ENCODE measurements at regions not wholly inside any gene's neighbourhood (a gene's known extent, or its start where the extent isn't known, plus 50 kb on each side); places are given as distances from the start of the nearest gene placed in this dataset.

DNA sequence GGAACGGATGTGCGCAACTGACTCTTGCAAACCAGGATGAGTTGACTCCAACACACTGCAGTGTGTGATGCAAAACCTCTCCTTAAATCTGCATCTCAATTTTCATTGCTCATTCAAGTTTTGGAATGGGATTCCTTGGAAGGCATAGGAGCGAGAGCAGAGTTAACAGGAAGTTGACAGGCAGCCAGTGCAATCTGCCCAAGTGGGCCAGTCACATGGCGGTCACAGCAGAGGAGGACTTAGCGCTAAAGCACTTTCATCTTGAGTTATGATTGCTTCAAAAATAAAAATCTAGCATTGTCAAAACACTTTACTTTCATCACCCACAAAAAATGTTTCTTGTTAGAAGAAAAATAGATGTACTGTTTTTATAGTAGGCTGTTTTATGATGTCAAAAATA is 439.0 kb downstream of the FBXO15 start:
- DNase-seq: no peak
- 42 to 50% methylated on average over 5 of the region's 5 CpGs for WGBS, 2 donors
- H3K27ac ChIP-seq (ENCODE audit: low read depth in 1 of 2, low read length in 2 of 2): no peak overlapping the region
- peaks cover 2% of the 10 kb centered on the region for H3K9me3 ChIP-seq (ENCODE audit: control insufficient read depth, low read length)
- H3K36me3 ChIP-seq (ENCODE audit: control insufficient read depth in 1 of 2, insufficient read depth in 2 of 2, low read length in 1 of 2): no peaks in the 10 kb centered on the region
- ATAC-seq (ENCODE audit: low FRiP score): no peak
- intact Hi-C loops (cut with DNase I): no loop called here
- no peak overlapping the region for H3K4me3 ChIP-seq (ENCODE audit: low read length in 2 of 2)
- no peaks in the 10 kb centered on the region for H3K4me1 ChIP-seq (ENCODE audit: control insufficient read depth in 1 of 2, insufficient read depth in 2 of 2, low read length in 2 of 2)
- H3K27me3 ChIP-seq (ENCODE audit: control insufficient read depth in 1 of 2, insufficient read depth in 2 of 2, low read length in 1 of 2): no peaks in the 10 kb centered on the region

DNA sequence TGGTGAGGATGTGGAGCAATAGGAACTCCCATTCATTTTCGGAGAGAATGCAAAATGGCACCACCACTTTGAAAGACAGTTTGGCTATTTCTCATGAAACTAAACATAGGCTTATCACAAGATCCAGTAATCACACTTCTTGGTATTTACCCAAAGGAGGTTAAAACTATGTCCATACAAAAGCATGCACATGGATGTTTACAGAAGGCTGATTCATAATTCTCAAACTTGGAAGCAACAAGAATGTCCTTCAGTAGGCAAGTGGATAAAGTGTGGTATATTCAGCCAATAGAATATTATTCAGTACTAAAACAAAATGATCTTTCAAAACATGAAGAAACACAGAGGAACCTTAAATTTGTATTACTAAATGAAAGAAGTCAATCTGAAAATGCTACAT is 440.6 kb downstream of the FBXO15 start:
- 66 to 76% methylated on average over 1 of the region's 1 CpG for WGBS, 2 donors
- peaks cover 2% of the 10 kb centered on the region for H3K9me3 ChIP-seq (ENCODE audit: control insufficient read depth, low read length)
- ATAC-seq (ENCODE audit: low FRiP score) (no peak), DNase-seq (no peak)
- no peaks in the 10 kb centered on the region for H3K27me3 ChIP-seq (ENCODE audit: control insufficient read depth in 1 of 2, insufficient read depth in 2 of 2, low read length in 1 of 2)
- H3K36me3 ChIP-seq (ENCODE audit: control insufficient read depth in 1 of 2, insufficient read depth in 2 of 2, low read length in 1 of 2): no peaks in the 10 kb centered on the region
- H3K4me1 ChIP-seq (ENCODE audit: control insufficient read depth in 1 of 2, insufficient read depth in 2 of 2, low read length in 2 of 2): no peaks in the 10 kb centered on the region
- no peak overlapping the region for H3K4me3 ChIP-seq (ENCODE audit: low read length in 2 of 2)
- intact Hi-C loops (cut with DNase I): no loop called here
- H3K27ac ChIP-seq (ENCODE audit: low read depth in 1 of 2, low read length in 2 of 2): no peak overlapping the region

DNA sequence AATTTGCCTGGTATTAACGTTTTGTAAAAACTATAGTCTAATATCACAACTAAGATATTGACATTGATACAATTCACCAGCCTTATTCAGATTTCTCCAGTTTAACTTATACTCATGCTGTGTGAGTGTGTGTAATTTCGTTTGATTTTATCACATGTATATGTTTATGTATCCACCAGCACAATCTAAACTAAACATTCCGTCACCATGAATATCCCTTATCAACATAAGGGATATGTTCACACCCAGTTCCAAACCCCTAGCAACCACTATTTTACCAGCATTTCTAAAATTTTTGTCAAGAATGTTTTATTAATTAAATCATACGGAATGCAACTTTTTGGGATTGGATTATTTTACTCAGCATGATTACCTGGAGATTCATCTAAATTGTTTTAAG is 450.3 kb downstream of the FBXO15 start:
- Histone ChIP-seq H3K27me3 (ENCODE audit: control insufficient read depth in 1 of 2, insufficient read depth in 2 of 2, low read length in 1 of 2) (no peaks in the 10 kb centered on the region), H3K36me3 (ENCODE audit: control insufficient read depth in 1 of 2, insufficient read depth in 2 of 2, low read length in 1 of 2) (no peaks in the 10 kb centered on the region), H3K27ac (ENCODE audit: low read depth in 1 of 2, low read length in 2 of 2) (no peak overlapping the region), H3K4me3 (ENCODE audit: low read length in 2 of 2) (no peak overlapping the region), H3K4me1 (ENCODE audit: control insufficient read depth in 1 of 2, insufficient read depth in 2 of 2, low read length in 2 of 2) (no peaks in the 10 kb centered on the region), H3K9me3 (ENCODE audit: control insufficient read depth, low read length) (no peaks in the 10 kb centered on the region)
- intact Hi-C loops (cut with DNase I): no loop called here
- WGBS, 2 donors: 21 to 31% methylated on average over 4 of the region's 4 CpGs
- DNase-seq (no peak), ATAC-seq (ENCODE audit: low FRiP score) (no peak)

GRCh38 chr18:73696698-73697097 is 450.9 kb downstream of the FBXO15 start:
- no peak for DNase-seq
- H3K36me3 ChIP-seq (ENCODE audit: control insufficient read depth in 1 of 2, insufficient read depth in 2 of 2, low read length in 1 of 2): no peaks in the 10 kb centered on the region
- no peaks in the 10 kb centered on the region for H3K27me3 ChIP-seq (ENCODE audit: control insufficient read depth in 1 of 2, insufficient read depth in 2 of 2, low read length in 1 of 2)
- no peak for ATAC-seq (ENCODE audit: low FRiP score)
- H3K4me1 ChIP-seq (ENCODE audit: control insufficient read depth in 1 of 2, insufficient read depth in 2 of 2, low read length in 2 of 2): no peaks in the 10 kb centered on the region
- H3K4me3 ChIP-seq (ENCODE audit: low read length in 2 of 2): no peak overlapping the region
- intact Hi-C loops (cut with DNase I): no loop called here
- H3K27ac ChIP-seq (ENCODE audit: low read depth in 1 of 2, low read length in 2 of 2): no peak overlapping the region
- H3K9me3 ChIP-seq (ENCODE audit: control insufficient read depth, low read length): no peaks in the 10 kb centered on the region
- 5 to 6% methylated on average over 1 of the region's 1 CpG for WGBS, 2 donors

GRCh38 chr18:73696171-73696570 is 451.5 kb downstream of the FBXO15 start:
- Histone ChIP-seq H3K27me3 (ENCODE audit: control insufficient read depth in 1 of 2, insufficient read depth in 2 of 2, low read length in 1 of 2) (no peaks in the 10 kb centered on the region), H3K9me3 (ENCODE audit: control insufficient read depth, low read length) (no peaks in the 10 kb centered on the region), H3K36me3 (ENCODE audit: control insufficient read depth in 1 of 2, insufficient read depth in 2 of 2, low read length in 1 of 2) (no peaks in the 10 kb centered on the region), H3K4me1 (ENCODE audit: control insufficient read depth in 1 of 2, insufficient read depth in 2 of 2, low read length in 2 of 2) (no peaks in the 10 kb centered on the region), H3K27ac (ENCODE audit: low read depth in 1 of 2, low read length in 2 of 2) (no peak overlapping the region), H3K4me3 (ENCODE audit: low read length in 2 of 2) (no peak overlapping the region)
- DNase-seq (no peak), ATAC-seq (ENCODE audit: low FRiP score) (no peak)
- WGBS, 2 donors: 77 to 80% methylated on average over 3 of the region's 3 CpGs
- intact Hi-C loops (cut with DNase I): no loop called here

DNA sequence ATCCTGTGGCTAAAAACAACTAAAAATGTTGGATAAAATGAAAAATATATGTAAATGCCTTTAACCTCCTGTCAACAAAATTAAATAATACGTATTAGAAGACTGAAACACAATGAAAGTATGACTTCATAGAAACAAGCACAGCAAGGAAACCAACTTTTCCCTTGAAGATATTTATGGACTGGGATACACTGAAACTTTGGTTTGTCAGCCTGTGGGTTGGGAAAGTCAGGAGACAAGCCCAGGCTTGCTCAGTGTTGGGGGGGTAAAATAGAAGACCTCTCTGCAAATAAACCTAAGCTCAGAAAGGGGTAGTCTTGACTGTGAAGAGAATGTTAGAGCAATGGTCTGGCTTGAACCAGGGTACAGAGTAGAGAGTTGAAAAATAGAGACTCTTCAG is 454.5 kb downstream of the FBXO15 start:
- intact Hi-C loops (cut with DNase I): no loop called here
- H3K27ac ChIP-seq (ENCODE audit: low read depth in 1 of 2, low read length in 2 of 2): no peak overlapping the region
- no peaks in the 10 kb centered on the region for H3K36me3 ChIP-seq (ENCODE audit: control insufficient read depth in 1 of 2, insufficient read depth in 2 of 2, low read length in 1 of 2)
- H3K9me3 ChIP-seq (ENCODE audit: control insufficient read depth, low read length): no peaks in the 10 kb centered on the region
- no peak overlapping the region for H3K4me3 ChIP-seq (ENCODE audit: low read length in 2 of 2)
- ATAC-seq (ENCODE audit: low FRiP score) (no peak), DNase-seq (no peak)
- H3K27me3 ChIP-seq (ENCODE audit: control insufficient read depth in 1 of 2, insufficient read depth in 2 of 2, low read length in 1 of 2): no peaks in the 10 kb centered on the region
- WGBS, 2 donors: 75 to 77% methylated on average over 1 of the region's 1 CpG
- no peaks in the 10 kb centered on the region for H3K4me1 ChIP-seq (ENCODE audit: control insufficient read depth in 1 of 2, insufficient read depth in 2 of 2, low read length in 2 of 2)

GRCh38 chr18:73691624-73692023 is 456.0 kb downstream of the FBXO15 start:
- Histone ChIP-seq H3K9me3 (ENCODE audit: control insufficient read depth, low read length) (no peaks in the 10 kb centered on the region), H3K4me1 (ENCODE audit: control insufficient read depth in 1 of 2, insufficient read depth in 2 of 2, low read length in 2 of 2) (no peaks in the 10 kb centered on the region), H3K27me3 (ENCODE audit: control insufficient read depth in 1 of 2, insufficient read depth in 2 of 2, low read length in 1 of 2) (no peaks in the 10 kb centered on the region), H3K27ac (ENCODE audit: low read depth in 1 of 2, low read length in 2 of 2) (no peak overlapping the region), H3K4me3 (ENCODE audit: low read length in 2 of 2) (no peak overlapping the region), H3K36me3 (ENCODE audit: control insufficient read depth in 1 of 2, insufficient read depth in 2 of 2, low read length in 1 of 2) (no peaks in the 10 kb centered on the region)
- 85 to 87% methylated on average over 12 of the region's 12 CpGs for WGBS, 2 donors
- intact Hi-C loops (cut with DNase I): no loop called here
- DNase-seq (no peak), ATAC-seq (ENCODE audit: low FRiP score) (no peak)

DNA sequence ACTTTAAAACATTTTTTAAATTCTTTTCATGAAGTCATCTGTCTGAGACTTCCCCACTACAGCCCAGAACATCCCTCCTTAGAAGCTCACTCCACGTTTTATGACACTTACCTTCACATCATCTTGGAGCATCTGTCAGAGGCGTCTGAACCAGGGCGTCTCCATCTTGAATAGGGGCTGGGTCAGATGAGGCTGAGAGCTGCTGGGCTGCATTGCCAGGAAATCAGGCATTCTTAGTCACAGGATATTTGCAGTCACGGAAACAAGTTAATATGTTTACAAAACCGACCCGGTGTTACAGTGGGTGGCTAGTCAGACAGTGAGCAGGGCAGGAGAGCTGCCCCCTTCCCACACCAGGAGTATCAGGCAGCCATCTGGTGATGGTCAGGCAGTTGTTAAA is 456.5 kb downstream of the FBXO15 start:
- H3K9me3 ChIP-seq (ENCODE audit: control insufficient read depth, low read length): no peaks in the 10 kb centered on the region
- intact Hi-C loops (cut with DNase I): no loop called here
- 29 to 34% methylated on average over 6 of the region's 6 CpGs for WGBS, 2 donors
- no peaks in the 10 kb centered on the region for H3K27me3 ChIP-seq (ENCODE audit: control insufficient read depth in 1 of 2, insufficient read depth in 2 of 2, low read length in 1 of 2)
- no peak for ATAC-seq (ENCODE audit: low FRiP score)
- no peak for DNase-seq
- no peak overlapping the region for H3K27ac ChIP-seq (ENCODE audit: low read depth in 1 of 2, low read length in 2 of 2)
- H3K4me3 ChIP-seq (ENCODE audit: low read length in 2 of 2): no peak overlapping the region
- no peaks in the 10 kb centered on the region for H3K36me3 ChIP-seq (ENCODE audit: control insufficient read depth in 1 of 2, insufficient read depth in 2 of 2, low read length in 1 of 2)
- H3K4me1 ChIP-seq (ENCODE audit: control insufficient read depth in 1 of 2, insufficient read depth in 2 of 2, low read length in 2 of 2): no peaks in the 10 kb centered on the region

DNA sequence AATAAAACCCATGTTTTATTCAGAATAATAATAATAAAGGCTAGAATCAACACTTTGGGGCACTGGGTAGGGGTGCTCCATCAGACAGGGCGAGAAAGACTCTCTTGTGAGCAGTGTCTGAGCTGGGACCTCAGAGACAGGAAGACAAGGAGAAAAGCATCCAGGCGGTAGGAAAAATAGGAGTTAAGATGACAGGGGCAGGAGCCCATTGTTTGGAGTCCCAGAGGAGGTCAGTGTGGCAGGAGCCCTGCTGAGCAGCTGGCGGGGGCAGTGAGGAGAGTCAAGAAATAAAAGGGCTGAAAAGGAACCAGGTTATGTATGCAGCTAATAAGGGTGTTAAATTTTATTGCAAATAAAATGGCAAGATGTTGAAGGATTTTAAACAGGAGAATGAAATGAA is 457.4 kb downstream of the FBXO15 start:
- no peak for ATAC-seq (ENCODE audit: low FRiP score)
- Histone ChIP-seq H3K9me3 (ENCODE audit: control insufficient read depth, low read length) (no peaks in the 10 kb centered on the region), H3K4me3 (ENCODE audit: low read length in 2 of 2) (no peak overlapping the region), H3K27me3 (ENCODE audit: control insufficient read depth in 1 of 2, insufficient read depth in 2 of 2, low read length in 1 of 2) (no peaks in the 10 kb centered on the region), H3K36me3 (ENCODE audit: control insufficient read depth in 1 of 2, insufficient read depth in 2 of 2, low read length in 1 of 2) (no peaks in the 10 kb centered on the region), H3K27ac (ENCODE audit: low read depth in 1 of 2, low read length in 2 of 2) (no peak overlapping the region), H3K4me1 (ENCODE audit: control insufficient read depth in 1 of 2, insufficient read depth in 2 of 2, low read length in 2 of 2) (no peaks in the 10 kb centered on the region)
- no peak for DNase-seq
- 35 to 43% methylated on average over 3 of the region's 3 CpGs for whole genome bisulfite sequencing, 2 donors
- intact Hi-C loops (cut with DNase I): no loop called here

All from aorta (tissue), 5 donors.